GM18519 (cell line): ENCODE measurements at regions not wholly inside any gene's neighbourhood (a gene's known extent, or its start where the extent isn't known, plus 50 kb on each side); places are given as distances from the start of the nearest gene placed in this dataset.
"Not testable (repeated sequence)": the region's sequence is repeated elsewhere in the genome, so short reads cannot be mapped to it uniquely, and the experiment has no call there.

ENCODE experiments used
- ATAC-seq: cut with Tn5 transposase; IDR thresholded peaks from one replicate; pipeline ENCODE4 v1.9.1; 2021; ENCODE audit warnings: mild to moderate bottlenecking, moderate library complexity; ENCODE audit not compliant: unreplicated experiment, low FRiP score

GRCh38 chr2:225270053-225270452, 129.5 kb upstream of the NYAP2 start:
- ATAC-seq = no peak

- no peak for ATAC-seq
Measured at GRCh38 chr2:225254363-225254762, 145.1 kb upstream of the NYAP2 start.

- ATAC-seq = no peak
Measured at GRCh38 chr2:225244933-225245332, 154.6 kb upstream of the NYAP2 start.

GRCh38 chr2:225236769-225237323, 162.7 kb upstream of the NYAP2 start:
- ATAC-seq = no peak

GRCh38 chr2:225233234-225233633, 166.3 kb upstream of the NYAP2 start:
- no peak for ATAC-seq

- no peak for ATAC-seq
Measured at GRCh38 chr2:225231900-225232299, 167.6 kb upstream of the NYAP2 start.

- ATAC-seq = not testable (repeated sequence)
Measured at GRCh38 chr2:225229346-225229745, 170.2 kb upstream of the NYAP2 start.

- ATAC-seq = no peak
Measured at GRCh38 chr2:225226441-225226840, 173.1 kb upstream of the NYAP2 start.

- no peak for ATAC-seq
Measured at GRCh38 chr2:225223301-225223700, 176.2 kb upstream of the NYAP2 start.

GRCh38 chr2:225207471-225207870, 165.2 kb upstream of the DOCK10 start:
- ATAC-seq = no peak

GRCh38 chr2:225207043-225207442, 164.8 kb upstream of the DOCK10 start:
- ATAC-seq = no peak

- ATAC-seq = no peak
Measured at GRCh38 chr2:225196579-225196978, 154.3 kb upstream of the DOCK10 start.

GRCh38 chr2:225192869-225193268, 150.6 kb upstream of the DOCK10 start:
- ATAC-seq = no peak

- ATAC-seq = no peak
Measured at GRCh38 chr2:225190987-225191386, 148.7 kb upstream of the DOCK10 start.

GRCh38 chr2:225184948-225185347, 142.7 kb upstream of the DOCK10 start:
- no peak for ATAC-seq

GRCh38 chr2:225182126-225182525, 139.9 kb upstream of the DOCK10 start:
- no peak for ATAC-seq

GRCh38 chr2:225177098-225177497, 134.8 kb upstream of the DOCK10 start:
- ATAC-seq = no peak

- ATAC-seq = no peak
Measured at GRCh38 chr2:225173909-225174308, 131.6 kb upstream of the DOCK10 start.

GRCh38 chr2:225171350-225171749, 129.1 kb upstream of the DOCK10 start:
- no peak for ATAC-seq

- no peak for ATAC-seq
Measured at GRCh38 chr2:225170162-225170561, 127.9 kb upstream of the DOCK10 start.

GRCh38 chr2:225169396-225169795, 127.1 kb upstream of the DOCK10 start:
- no peak for ATAC-seq

GRCh38 chr2:225165052-225165451, 122.8 kb upstream of the DOCK10 start:
- ATAC-seq = no peak
